Upper lobe of left lung (tissue), 6 donors: ENCODE measurements at regions not wholly inside any gene's neighbourhood (a gene's known extent, or its start where the extent isn't known, plus 50 kb on each side); places are given as distances from the start of the nearest gene placed in this dataset.
"Not testable (repeated sequence)": the region's sequence is repeated elsewhere in the genome, so short reads cannot be mapped to it uniquely, and the experiment has no call there.

Source experiments
- ATAC-seq, 2 donors: fragments of 200-7000 bp; cut with Tn5 transposase; one replicate each; pipeline ENCODE4 v1.9.1; 2022; ENCODE audit warnings: mild to moderate bottlenecking in 2 of 2, moderate library complexity in 2 of 2; ENCODE audit not compliant: low FRiP score in 2 of 2
- DNase-seq, 2 donors: peaks; one replicate each; pipeline ENCODE4 v3.0.0-alpha.2; 2019 to 2020
- H3K27ac ChIP-seq, 4 donors: fragments of 200-600 bp; sonication (generic); one replicate each; pipeline ENCODE4 v1.5.1; 2016 to 2019
- H3K27me3 ChIP-seq, 4 donors: fragments of 200-600 bp; sonication (generic); one replicate each; pipeline ENCODE4 v1.5.1; 2017 to 2019
- H3K36me3 ChIP-seq, 4 donors: fragments of 200-600 bp; sonication (generic); one replicate each; pipeline ENCODE4 v1.5.1; 2016 to 2019
- H3K4me1 ChIP-seq, 4 donors: fragments of 200-600 bp; sonication (generic); one replicate each; pipeline ENCODE4 v1.5.1; 2018 to 2019
- H3K4me3 ChIP-seq, 4 donors: fragments of 200-600 bp; sonication (generic); one replicate each; pipeline ENCODE4 v1.5.1; 2017 to 2019; ENCODE audit warnings: mild to moderate bottlenecking in 2 of 4, moderate library complexity in 1 of 4
- H3K9me3 ChIP-seq, 4 donors: fragments of 200-600 bp; sonication (generic); one replicate each; pipeline ENCODE4 v1.5.1; 2018 to 2019
- EP300 ChIP-seq, 4 donors: sonication (generic); formaldehyde crosslinking; IDR thresholded peaks; one replicate each; pipeline ENCODE4 v1.5.1; 2017; ENCODE audit warnings: antibody characterized with exemption in 4 of 4, control low read depth in 2 of 4
- POLR2A ChIP-seq, 4 donors: fragments of 450-650 bp; IDR thresholded peaks; one replicate each; pipeline ENCODE4 v1.5.1; 2016 to 2017; ENCODE audit warnings: antibody characterized with exemption in 4 of 4, mild to moderate bottlenecking in 2 of 4
- POLR2AphosphoS5 ChIP-seq, 2 donors: sonication (generic); formaldehyde crosslinking; IDR thresholded peaks; one replicate each; pipeline ENCODE4 v1.5.1; 2017; ENCODE audit warnings: antibody characterized with exemption in 2 of 2
- WGBS, 2 donors: methylation state at CpG; one replicate each; pipeline ENCODE4 v1.1.5; 2017 to 2018; 5-methylcytosine and 5-hydroxymethylcytosine counted together
- TF ChIP-seq, protein P1 (sequence below), 6 experiments: fragments of 450-650 bp in 4 of 6; fragments of 200-600 bp in 2 of 6; sonication (generic) in 2 of 6; IDR thresholded peaks; one replicate each; pipeline ENCODE4 v1.5.1; 2016 to 2019; ENCODE audit warnings: antibody characterized with exemption in 6 of 6
- donor health status: DM: no; HTN: no; CAD: no; lungs with moderate emphysema.
- donor health status: DM: no; HTN: yes; CAD: no; lungs with severe emphysema.

DNA sequence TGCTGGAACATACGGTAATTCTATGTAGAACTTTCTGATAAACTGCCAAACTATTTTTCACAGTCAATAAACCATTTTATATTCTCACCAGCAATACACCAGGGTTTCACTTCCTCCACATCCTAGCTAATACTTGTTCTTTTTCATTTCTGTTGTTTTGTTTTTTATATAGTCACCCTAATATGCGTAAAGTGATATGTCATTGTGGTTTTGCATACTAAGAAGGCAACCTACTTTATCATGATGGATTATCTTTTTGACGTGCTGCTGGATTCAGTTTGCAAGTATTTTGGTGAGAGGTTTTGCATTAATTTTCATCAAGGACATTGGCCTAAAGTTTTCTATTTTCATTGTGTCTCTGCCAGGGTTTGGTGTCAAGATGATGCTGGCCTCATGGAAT is 1384.1 kb downstream of the UQCRFS1 start:
- ATAC-seq (no peak), DNase-seq (no peak)

DNA sequence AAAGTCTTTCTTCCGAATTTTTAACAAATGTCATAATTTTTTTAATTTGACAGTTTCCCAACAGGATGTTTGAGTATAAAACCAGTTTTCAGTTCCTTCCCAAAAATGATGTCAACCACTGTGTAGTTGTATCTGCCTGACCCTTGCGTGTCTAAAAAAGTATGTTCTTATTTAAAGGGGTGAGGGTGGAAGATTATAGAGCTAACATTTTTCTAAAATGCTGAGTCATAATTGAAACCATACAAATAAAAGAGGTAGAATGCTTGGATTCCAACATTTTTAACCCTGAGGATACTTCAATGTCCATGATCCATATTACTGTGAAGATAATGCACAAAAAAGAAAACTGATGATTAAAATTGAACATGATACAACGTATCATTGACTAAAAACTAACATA is 1388.8 kb downstream of the UQCRFS1 start:
- Histone ChIP-seq H3K4me3 (no peak overlapping the region), H3K27me3 (no peaks in the 10 kb centered on the region), H3K4me1 (no peaks in the 10 kb centered on the region), H3K27ac (no peak overlapping the region), H3K9me3 (no peaks in the 10 kb centered on the region), H3K36me3 (no peaks in the 10 kb centered on the region)
- ATAC-seq (no peak), DNase-seq (no peak)
- TF ChIP-seq POLR2AphosphoS5 (IDR thresholded peaks at IDR 0.05) (no peak), POLR2A (IDR thresholded peaks at IDR 0.05) (no peak)
- TF ChIP-seq, protein P1, sequence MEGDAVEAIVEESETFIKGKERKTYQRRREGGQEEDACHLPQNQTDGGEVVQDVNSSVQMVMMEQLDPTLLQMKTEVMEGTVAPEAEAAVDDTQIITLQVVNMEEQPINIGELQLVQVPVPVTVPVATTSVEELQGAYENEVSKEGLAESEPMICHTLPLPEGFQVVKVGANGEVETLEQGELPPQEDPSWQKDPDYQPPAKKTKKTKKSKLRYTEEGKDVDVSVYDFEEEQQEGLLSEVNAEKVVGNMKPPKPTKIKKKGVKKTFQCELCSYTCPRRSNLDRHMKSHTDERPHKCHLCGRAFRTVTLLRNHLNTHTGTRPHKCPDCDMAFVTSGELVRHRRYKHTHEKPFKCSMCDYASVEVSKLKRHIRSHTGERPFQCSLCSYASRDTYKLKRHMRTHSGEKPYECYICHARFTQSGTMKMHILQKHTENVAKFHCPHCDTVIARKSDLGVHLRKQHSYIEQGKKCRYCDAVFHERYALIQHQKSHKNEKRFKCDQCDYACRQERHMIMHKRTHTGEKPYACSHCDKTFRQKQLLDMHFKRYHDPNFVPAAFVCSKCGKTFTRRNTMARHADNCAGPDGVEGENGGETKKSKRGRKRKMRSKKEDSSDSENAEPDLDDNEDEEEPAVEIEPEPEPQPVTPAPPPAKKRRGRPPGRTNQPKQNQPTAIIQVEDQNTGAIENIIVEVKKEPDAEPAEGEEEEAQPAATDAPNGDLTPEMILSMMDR (IDR thresholded peaks at IDR 0.05), result no peak
- 82% methylated on average over 3 of the region's 3 CpGs for WGBS, 2 donors

More for the DNA sequence above, 1384.1 kb downstream of the UQCRFS1 start:
- Histone ChIP-seq H3K27ac (no peak overlapping the region), H3K27me3 (no peaks in the 10 kb centered on the region), H3K9me3 (peaks cover 0 to 2% (median 0%) of the 10 kb centered on the region in 4 donors), H3K36me3 (no peaks in the 10 kb centered on the region), H3K4me3 (no peak overlapping the region), H3K4me1 (no peaks in the 10 kb centered on the region)
- TF ChIP-seq EP300 (IDR thresholded peaks at IDR 0.05), result no peak
- TF ChIP-seq POLR2AphosphoS5 (IDR thresholded peaks at IDR 0.05), result no peak
- no peak for TF ChIP-seq POLR2A (IDR thresholded peaks at IDR 0.05)
- TF ChIP-seq, protein P1 (IDR thresholded peaks at IDR 0.05), result no peak
- 62 to 85% methylated on average over 3 of the region's 3 CpGs for WGBS, 2 donors

DNA sequence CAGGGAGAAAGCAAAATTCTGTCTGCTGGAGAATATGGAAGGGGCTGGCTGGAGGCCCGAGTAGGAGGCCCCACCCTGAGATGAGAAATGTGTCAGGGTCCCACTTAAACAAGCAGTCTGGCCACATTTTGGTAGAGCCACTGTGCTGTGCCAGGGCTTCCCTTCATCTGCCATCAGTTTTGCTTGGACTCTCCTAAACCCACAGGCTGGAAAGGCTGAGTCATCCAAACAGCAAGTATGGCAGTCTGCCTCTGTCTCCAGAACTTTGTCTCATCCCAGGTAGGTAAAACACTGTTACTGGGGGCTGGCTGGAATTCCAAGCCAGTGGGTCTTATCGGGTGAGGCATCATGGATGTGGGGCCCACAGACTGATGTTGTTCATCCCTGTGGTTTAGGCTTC is 1390.6 kb downstream of the UQCRFS1 start:
- no peak overlapping the region for H3K27ac ChIP-seq
- H3K9me3 ChIP-seq, result no peaks in the 10 kb centered on the region
- no peaks in the 10 kb centered on the region for H3K4me1 ChIP-seq
- no peak overlapping the region for H3K4me3 ChIP-seq
- H3K36me3 ChIP-seq, result no peaks in the 10 kb centered on the region
- H3K27me3 ChIP-seq, result no peaks in the 10 kb centered on the region
- DNase-seq (no peak), ATAC-seq (peak in 1 of 2 donors; percentile 19)
- TF ChIP-seq POLR2AphosphoS5 (IDR thresholded peaks at IDR 0.05), result no peak
- no peak for TF ChIP-seq EP300 (IDR thresholded peaks at IDR 0.05)
- no peak for TF ChIP-seq POLR2A (IDR thresholded peaks at IDR 0.05)
- TF ChIP-seq, protein P1 (IDR thresholded peaks at IDR 0.05), result no peak
- WGBS, 2 donors, result 47 to 58% methylated on average over 2 of the region's 2 CpGs

DNA sequence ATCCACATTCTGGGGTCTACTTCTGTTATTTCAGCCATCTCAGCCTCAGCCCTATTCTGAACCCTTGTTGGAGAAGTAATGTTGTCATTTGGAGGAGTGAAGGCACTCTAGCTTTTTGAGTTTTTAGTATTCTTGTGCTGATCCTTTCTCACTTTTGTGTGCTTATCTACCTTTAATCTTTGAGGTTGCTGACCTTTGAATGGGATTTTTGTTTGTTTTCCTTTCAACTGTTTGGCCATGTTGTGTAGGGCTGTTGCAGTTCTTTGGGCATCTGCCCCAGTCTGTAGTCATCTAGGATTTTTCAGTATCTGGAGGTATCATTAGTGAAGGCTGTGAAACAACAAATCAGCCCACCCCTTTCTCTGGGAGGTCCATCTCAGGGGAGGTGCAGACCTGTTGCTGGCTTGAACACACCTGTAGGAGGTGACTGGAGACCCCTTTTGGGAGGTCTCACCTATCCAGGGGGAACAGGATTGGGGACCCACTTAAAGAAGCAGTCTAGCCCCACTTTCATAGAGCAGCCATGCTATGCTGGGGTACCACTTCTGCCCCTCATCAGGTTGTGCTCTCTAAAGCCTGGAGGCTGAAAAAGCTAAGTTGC is 1391.4 kb downstream of the UQCRFS1 start:
- TF ChIP-seq POLR2AphosphoS5 (IDR thresholded peaks at IDR 0.05) (no peak), POLR2A (IDR thresholded peaks at IDR 0.05) (no peak), EP300 (IDR thresholded peaks at IDR 0.05) (no peak)
- TF ChIP-seq, protein P1 (IDR thresholded peaks at IDR 0.05), result no peak
- Histone ChIP-seq H3K4me1 (no peaks in the 10 kb centered on the region), H3K4me3 (no peak overlapping the region), H3K27me3 (no peaks in the 10 kb centered on the region), H3K9me3 (no peaks in the 10 kb centered on the region), H3K36me3 (no peaks in the 10 kb centered on the region), H3K27ac (no peak overlapping the region)
- ATAC-seq (no peak), DNase-seq (no peak)

GRCh38 chr19:27815985-27816384 is 1397.0 kb downstream of the UQCRFS1 start:
- H3K27me3 ChIP-seq, result no peaks in the 10 kb centered on the region
- DNase-seq (no peak), ATAC-seq (no peak)
- no peak overlapping the region for H3K27ac ChIP-seq
- no peak overlapping the region for H3K4me3 ChIP-seq
- TF ChIP-seq POLR2AphosphoS5 (IDR thresholded peaks at IDR 0.05) (no peak), EP300 (IDR thresholded peaks at IDR 0.05) (no peak), POLR2A (IDR thresholded peaks at IDR 0.05) (no peak)
- TF ChIP-seq, protein P1 (IDR thresholded peaks at IDR 0.05), result no peak
- no peaks in the 10 kb centered on the region for H3K36me3 ChIP-seq
- no peaks in the 10 kb centered on the region for H3K4me1 ChIP-seq
- H3K9me3 ChIP-seq, result no peaks in the 10 kb centered on the region
- 93 to 97% methylated on average over 1 of the region's 1 CpG for WGBS, 2 donors

DNA sequence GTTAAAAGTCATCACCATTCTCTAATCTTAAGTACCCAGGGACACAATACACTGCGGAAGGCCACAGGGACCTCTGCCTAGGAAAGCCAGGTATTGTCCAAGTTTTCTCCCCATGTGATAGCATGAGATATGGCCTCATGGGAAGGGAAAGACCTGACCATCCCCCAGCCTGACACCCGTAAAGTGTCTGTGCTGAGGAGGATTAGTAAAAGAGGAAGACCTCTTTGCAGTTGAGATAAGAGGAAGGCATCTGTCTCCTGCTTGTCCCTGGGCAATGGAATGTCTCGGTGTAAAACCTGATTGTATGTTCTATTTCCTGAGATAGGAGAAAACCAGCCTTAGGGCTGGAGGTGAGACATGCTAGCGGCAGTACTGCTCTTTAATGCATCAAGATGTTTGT is 1398.1 kb downstream of the UQCRFS1 start:
- not testable (repeated sequence) for H3K27me3 ChIP-seq, H3K4me3 ChIP-seq, ATAC-seq, H3K9me3 ChIP-seq, DNase-seq, H3K36me3 ChIP-seq, H3K27ac ChIP-seq, H3K4me1 ChIP-seq
- WGBS, 2 donors, result 74 to 76% methylated on average over 4 of the region's 4 CpGs

GRCh38 chr19:27814274-27814673 is 1398.7 kb downstream of the UQCRFS1 start:
- not testable (repeated sequence) for H3K4me3 ChIP-seq, ATAC-seq, H3K36me3 ChIP-seq, DNase-seq, H3K9me3 ChIP-seq, H3K27me3 ChIP-seq, H3K27ac ChIP-seq, H3K4me1 ChIP-seq
- WGBS, 2 donors, result 91 to 94% methylated on average over 3 of the region's 3 CpGs
